HCT116 (cell line): ENCODE measurements at regions not wholly inside any gene's neighbourhood (a gene's known extent, or its start where the extent isn't known, plus 50 kb on each side); places are given as distances from the start of the nearest gene placed in this dataset.

Experiments used
- ATAC-seq: fragments of 200-7000 bp; cut with Tn5 transposase; 2 replicates; pipeline ENCODE4 v1.9.1; 2020; ENCODE audit warnings: mild to moderate bottlenecking, moderate library complexity
- BruUV-seq: library from RNA; stranded (reverse); fragments of 400-500 nt; replicated peaks from 2 replicates; lab custom pipeline; 2021; lab: Mats Ljungman, UMichigan
- CTCF ChIA-PET: fragments of 300-600 bp; sonication (Branson Sonifier 250); formaldehyde crosslinking; loops from one replicate; lab custom pipeline; 2021; ENCODE audit warnings: antibody characterized with exemption; lab: Charles Lee
- POLR2A ChIA-PET: fragments of 300-600, 350-600 bp; sonication (Branson Sonifier 250); formaldehyde crosslinking; loops from one replicate; lab custom pipeline; 2021; ENCODE audit warnings: antibody characterized with exemption; lab: Charles Lee
- RAD21 ChIA-PET, 2 experiments: fragments of 300-600 bp; sonication (Branson Sonifier 250); formaldehyde crosslinking; loops; one replicate each; lab custom pipeline; 2023; ENCODE audit warnings: low total read pairs in 2 of 2; ENCODE audit not compliant: uncharacterized antibody in 2 of 2, unreplicated experiment in 2 of 2, low non-redundant PET in 1 of 2; lab: Charles Lee
- DNase-seq: peaks from one replicate; pipeline ENCODE4 v3.0.0-alpha.2; 2010; ENCODE audit warnings: low read depth, low spot score
- H2AFZ ChIP-seq: fragments of 200-600 bp; shearing (Covaris generic), sonication (generic); 2 replicates; pipeline ENCODE4 v1.6.1; 2017; ENCODE audit warnings: low read depth, mixed run types, mixed read lengths, antibody characterized with exemption, low read length; ENCODE audit not compliant: poor library complexity, severe bottlenecking
- H3K27ac ChIP-seq: 2 replicates; pipeline ENCODE4 v1.5.1; 2012; ENCODE audit warnings: low read depth, low read length
- H3K27me3 ChIP-seq: fragments of 200-600 bp; sonication (generic); 2 replicates; pipeline ENCODE4 v1.6.1; 2016; ENCODE audit warnings: mixed run types, low read length, mixed read lengths; ENCODE audit not compliant: insufficient read depth
- H3K36me3 ChIP-seq, 2 experiments: fragments of 200-500 bp in 1 of 2; fragments of 200-600 bp in 1 of 2; sonication (Bioruptor generic) in 1 of 2; sonication (generic) in 1 of 2; 2 replicates each; pipeline versions ENCODE4 v1.5.1 to v1.6.1; 2014 to 2016; ENCODE audit warnings: low read length in 2 of 2, inconsistent platforms in 1 of 2, mixed read lengths in 1 of 2, mixed run types in 1 of 2; ENCODE audit not compliant: insufficient read depth in 2 of 2, control insufficient read depth in 1 of 2
- H3K4me1 ChIP-seq, 2 experiments: fragments of 200-600 bp in 1 of 2; sonication (generic) in 1 of 2; 2 replicates each; pipeline versions ENCODE4 v1.5.1 to v1.6.1; 2012 to 2017; ENCODE audit warnings: low read length in 2 of 2, inconsistent platforms in 1 of 2, mild to moderate bottlenecking in 1 of 2, mixed read lengths in 1 of 2, mixed run types in 1 of 2, moderate library complexity in 1 of 2; ENCODE audit not compliant: insufficient read depth in 2 of 2, control insufficient read depth in 1 of 2
- H3K4me2 ChIP-seq: fragments of 200-600 bp; sonication (generic); 2 replicates; pipeline ENCODE4 v1.6.1; 2017; ENCODE audit warnings: mixed run types, low read length, mixed read lengths
- H3K4me3 ChIP-seq, 2 experiments: fragments of 200-600 bp in 1 of 2; sonication (generic) in 1 of 2; replicated peaks in 1 of 2; 2 replicates each; pipeline ENCODE4 v1.5.1; 2011 to 2016; ENCODE audit warnings: low read length in 2 of 2, control low read depth in 1 of 2, low read depth in 1 of 2, mild to moderate bottlenecking in 1 of 2, mixed read lengths in 1 of 2, mixed run types in 1 of 2
- H3K79me2 ChIP-seq: fragments of 200-600 bp; sonication (generic); 2 replicates; pipeline ENCODE4 v1.6.1; 2017; ENCODE audit warnings: mild to moderate bottlenecking, mixed run types, low read length, moderate library complexity, mixed read lengths; ENCODE audit not compliant: insufficient read depth
- H3K9ac ChIP-seq: fragments of 200-600 bp; sonication (generic); 2 replicates; pipeline ENCODE4 v1.6.1; 2016; ENCODE audit warnings: low read length, mixed read lengths
- H3K9me2 ChIP-seq: fragments of 200-600 bp; sonication (generic), shearing (Covaris generic); 2 replicates; pipeline ENCODE4 v1.6.1; 2017; ENCODE audit warnings: mixed run types, mild to moderate bottlenecking, moderate library complexity; ENCODE audit not compliant: insufficient read depth
- H3K9me3 ChIP-seq, 2 experiments: fragments of 200-500 bp in 1 of 2; fragments of 200-600 bp in 1 of 2; sonication (Bioruptor generic) in 1 of 2; sonication (generic) in 1 of 2; 2 replicates each; pipeline ENCODE4 v1.6.1; 2014 to 2017; ENCODE audit warnings: low read length in 2 of 2, mixed read lengths in 2 of 2, inconsistent platforms in 1 of 2, low read depth in 1 of 2, mild to moderate bottlenecking in 1 of 2, mixed run types in 1 of 2, moderate library complexity in 1 of 2; ENCODE audit not compliant: control insufficient read depth in 1 of 2, insufficient read depth in 1 of 2
- H4K20me1 ChIP-seq: fragments of 200-600 bp; sonication (generic), shearing (Covaris generic); 2 replicates; pipeline ENCODE4 v1.6.1; 2017; ENCODE audit warnings: mixed run types, mild to moderate bottlenecking, moderate library complexity; ENCODE audit not compliant: insufficient read depth
- CBX3 ChIP-seq: IDR thresholded peaks from 2 replicates; pipeline ENCODE4 v1.6.1; 2012; ENCODE audit warnings: low read depth
- CEBPB ChIP-seq: IDR thresholded peaks from 2 replicates; pipeline ENCODE4 v1.6.1; 2012; ENCODE audit warnings: low read depth
- EZH2 ChIP-seq: fragments of 200-600 bp; sonication (generic); IDR thresholded peaks from 2 replicates; pipeline ENCODE4 v1.6.1; 2017; ENCODE audit warnings: antibody characterized with exemption, mixed run types
- EZH2phosphoT487 ChIP-seq: fragments of 200-600 bp; IDR thresholded peaks from 2 replicates; pipeline ENCODE4 v1.6.1; 2018; ENCODE audit warnings: antibody characterized with exemption, borderline replicate concordance
- JUND ChIP-seq: IDR thresholded peaks from 2 replicates; pipeline ENCODE4 v1.6.1; 2012
- RAD21 ChIP-seq: IDR thresholded peaks from 2 replicates; pipeline ENCODE4 v1.6.1; 2012; ENCODE audit warnings: low read depth, mild to moderate bottlenecking
- SIN3A ChIP-seq: IDR thresholded peaks from 2 replicates; pipeline ENCODE4 v1.6.1; 2012; ENCODE audit warnings: low read depth
- SRF ChIP-seq: IDR thresholded peaks from 2 replicates; pipeline ENCODE4 v1.6.1; 2012; ENCODE audit warnings: low read depth
- YY1 ChIP-seq: IDR thresholded peaks from 2 replicates; pipeline ENCODE4 v1.6.1; 2011; ENCODE audit warnings: low read length, low read depth, moderate library complexity, mild to moderate bottlenecking; ENCODE audit not compliant: insufficient replicate concordance; ENCODE audit errors: extremely low read depth
- ZNF274 ChIP-seq: fragments of 200-500 bp; sonication (Bioruptor generic); IDR thresholded peaks from 2 replicates; pipeline ENCODE4 v1.6.1; 2014; ENCODE audit warnings: mild to moderate bottlenecking, low read depth, low read length, inconsistent platforms
- intact Hi-C: fragments of 100-400 bp; cut with micrococcal nuclease; formaldehyde crosslinking; loops from 2 replicates; pipeline ENCODE4 v1.10.0; 2022
- TF ChIP-seq, protein P1 (sequence below): IDR thresholded peaks from 2 replicates; pipeline ENCODE4 v1.6.1; 2012; ENCODE audit warnings: low read depth

DNA sequence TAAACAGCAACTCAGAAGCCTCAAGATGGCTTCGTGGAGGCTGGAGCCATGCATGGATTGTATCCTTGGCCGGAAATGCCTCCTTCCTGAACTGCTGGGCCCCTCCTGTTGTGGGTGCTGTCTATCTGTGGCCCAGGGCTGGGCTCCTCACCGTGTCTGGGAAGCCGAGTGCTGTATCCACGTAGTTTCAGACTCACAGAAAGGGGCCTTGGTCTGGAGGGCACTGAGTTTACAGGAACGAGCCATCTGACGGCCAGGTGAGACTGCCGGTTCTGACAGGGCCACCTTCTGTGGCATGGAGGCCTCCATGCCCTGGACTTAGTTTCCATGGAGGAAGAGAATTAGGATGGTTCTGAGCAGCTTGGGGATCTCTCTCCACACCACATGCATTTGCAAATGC lies 142.2 kb downstream of the ERMARD start:
- POLR2A ChIA-PET, result no interaction called here
- H3K4me3 ChIP-seq, result no peak overlapping the region
- H3K4me2 ChIP-seq, result no peak overlapping the region
- no peaks in the 10 kb centered on the region for H4K20me1 ChIP-seq
- H3K79me2 ChIP-seq, result no peaks in the 10 kb centered on the region
- no peak overlapping the region for H2AFZ ChIP-seq
- H3K4me1 ChIP-seq, result no peaks in the 10 kb centered on the region
- H3K9ac ChIP-seq, result no peak overlapping the region
- H3K27me3 ChIP-seq, result 0 out of 2 replicates have a peak, but pooled peaks cover 5% of the 10 kb centered on the region
- RAD21 ChIA-PET, result no interaction called here
- BruUV-seq, result no TSS peak
- CTCF ChIA-PET, result no interaction called here
- DNase-seq (no peak), ATAC-seq (no peak)
- intact Hi-C loops, result no loop called here
- H3K36me3 ChIP-seq, result no peaks in the 10 kb centered on the region
- no peaks in the 10 kb centered on the region for H3K9me2 ChIP-seq
- no peak for TF ChIP-seq EZH2phosphoT487
- TF ChIP-seq JUND, result no peak
- no peak overlapping the region for H3K27ac ChIP-seq
- H3K9me3 ChIP-seq, result no peaks in the 10 kb centered on the region

DNA sequence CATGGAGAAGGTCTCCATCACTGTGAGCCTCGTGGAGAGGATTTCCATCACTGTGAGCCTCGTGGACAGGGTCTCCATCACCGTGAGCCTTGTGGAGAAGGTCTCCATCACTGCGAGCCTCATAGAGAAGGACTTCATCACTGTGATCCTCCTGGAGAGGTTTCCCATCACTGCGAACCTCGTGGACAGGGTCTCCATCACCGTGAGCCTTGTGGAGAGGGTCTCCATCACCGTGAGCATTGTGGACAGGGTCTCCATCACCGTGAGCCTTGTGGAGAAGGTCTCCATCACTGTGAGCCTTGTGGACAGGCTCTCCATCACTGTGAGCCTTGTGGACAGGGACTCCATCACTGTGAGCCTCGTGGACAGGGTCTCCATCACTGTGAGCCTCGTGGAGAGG lies 140.4 kb downstream of the ERMARD start:
- TF ChIP-seq CEBPB, result no peak
- TF ChIP-seq CBX3, result no peak
- no peak for TF ChIP-seq JUND
- TF ChIP-seq, protein P1, sequence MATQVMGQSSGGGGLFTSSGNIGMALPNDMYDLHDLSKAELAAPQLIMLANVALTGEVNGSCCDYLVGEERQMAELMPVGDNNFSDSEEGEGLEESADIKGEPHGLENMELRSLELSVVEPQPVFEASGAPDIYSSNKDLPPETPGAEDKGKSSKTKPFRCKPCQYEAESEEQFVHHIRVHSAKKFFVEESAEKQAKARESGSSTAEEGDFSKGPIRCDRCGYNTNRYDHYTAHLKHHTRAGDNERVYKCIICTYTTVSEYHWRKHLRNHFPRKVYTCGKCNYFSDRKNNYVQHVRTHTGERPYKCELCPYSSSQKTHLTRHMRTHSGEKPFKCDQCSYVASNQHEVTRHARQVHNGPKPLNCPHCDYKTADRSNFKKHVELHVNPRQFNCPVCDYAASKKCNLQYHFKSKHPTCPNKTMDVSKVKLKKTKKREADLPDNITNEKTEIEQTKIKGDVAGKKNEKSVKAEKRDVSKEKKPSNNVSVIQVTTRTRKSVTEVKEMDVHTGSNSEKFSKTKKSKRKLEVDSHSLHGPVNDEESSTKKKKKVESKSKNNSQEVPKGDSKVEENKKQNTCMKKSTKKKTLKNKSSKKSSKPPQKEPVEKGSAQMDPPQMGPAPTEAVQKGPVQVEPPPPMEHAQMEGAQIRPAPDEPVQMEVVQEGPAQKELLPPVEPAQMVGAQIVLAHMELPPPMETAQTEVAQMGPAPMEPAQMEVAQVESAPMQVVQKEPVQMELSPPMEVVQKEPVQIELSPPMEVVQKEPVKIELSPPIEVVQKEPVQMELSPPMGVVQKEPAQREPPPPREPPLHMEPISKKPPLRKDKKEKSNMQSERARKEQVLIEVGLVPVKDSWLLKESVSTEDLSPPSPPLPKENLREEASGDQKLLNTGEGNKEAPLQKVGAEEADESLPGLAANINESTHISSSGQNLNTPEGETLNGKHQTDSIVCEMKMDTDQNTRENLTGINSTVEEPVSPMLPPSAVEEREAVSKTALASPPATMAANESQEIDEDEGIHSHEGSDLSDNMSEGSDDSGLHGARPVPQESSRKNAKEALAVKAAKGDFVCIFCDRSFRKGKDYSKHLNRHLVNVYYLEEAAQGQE, result no peak
- TF ChIP-seq EZH2, result no peak
- TF ChIP-seq YY1, result no peak
- no peak for TF ChIP-seq RAD21
- TF ChIP-seq SRF, result no peak
- TF ChIP-seq ZNF274, result no peak
- TF ChIP-seq SIN3A, result no peak
- RAD21 ChIA-PET, result no interaction called here
- H3K79me2 ChIP-seq, result no peaks in the 10 kb centered on the region
- no peak overlapping the region for H3K4me3 ChIP-seq
- H3K9me2 ChIP-seq, result no peaks in the 10 kb centered on the region
- no peaks in the 10 kb centered on the region for H3K4me1 ChIP-seq
- CTCF ChIA-PET, result no interaction called here
- no peak overlapping the region for H3K9ac ChIP-seq
- no peaks in the 10 kb centered on the region for H3K36me3 ChIP-seq
- BruUV-seq, result no TSS peak
- ATAC-seq, result no peak
- H3K27me3 ChIP-seq, result 0 out of 2 replicates have a peak, but pooled peaks cover 5% of the 10 kb centered on the region
- POLR2A ChIA-PET, result no interaction called here
- H2AFZ ChIP-seq, result no peak overlapping the region
- no peaks in the 10 kb centered on the region for H4K20me1 ChIP-seq
- no peak overlapping the region for H3K27ac ChIP-seq
- no peak for DNase-seq
- no peak overlapping the region for H3K4me2 ChIP-seq
- no peaks in the 10 kb centered on the region for H3K9me3 ChIP-seq
- intact Hi-C loops, result no loop called here
